Kidney (tissue), 13 donors: ENCODE measurements at regions not wholly inside any gene's neighbourhood (a gene's known extent, or its start where the extent isn't known, plus 50 kb on each side); places are given as distances from the start of the nearest gene placed in this dataset.

Experiments
- DNase-seq, 5 donors: peaks; one replicate each; pipeline ENCODE4 v3.0.0-alpha.2; 2013 to 2020
- FAIRE-seq: peaks from 2 replicates; lab custom pipeline; 2012; peaks lifted over from hg19 to GRCh38; lab: Jason Lieb, UNC
- H3K27ac ChIP-seq, 2 donors: one replicate each; pipeline ENCODE4 v1.7.0; 2013; ENCODE audit warnings: low read depth in 2 of 2, low read length in 2 of 2, inconsistent platforms in 1 of 2
- H3K27me3 ChIP-seq: one replicate; pipeline ENCODE4 v1.7.1; 2013; ENCODE audit warnings: low read length, inconsistent platforms; ENCODE audit not compliant: control insufficient read depth, insufficient read depth
- H3K36me3 ChIP-seq, 3 donors: one replicate each; pipeline versions ENCODE4 v1.7.0 to v1.7.1; 2013; ENCODE audit warnings: low read length in 3 of 3, control low read depth in 1 of 3, inconsistent platforms in 1 of 3; ENCODE audit not compliant: insufficient read depth in 3 of 3, control insufficient read depth in 2 of 3
- H3K4me1 ChIP-seq, 3 donors: one replicate each; pipeline versions ENCODE4 v1.7.0 to v1.7.1; 2013; ENCODE audit warnings: low read length in 3 of 3, inconsistent platforms in 1 of 3, low read depth in 1 of 3; ENCODE audit not compliant: control insufficient read depth in 2 of 3, insufficient read depth in 2 of 3
- H3K4me3 ChIP-seq, 3 donors: one replicate each; pipeline versions ENCODE4 v1.7.0 to v1.8.1; 2013; ENCODE audit warnings: low read length in 3 of 3, control low read depth in 1 of 3, inconsistent platforms in 1 of 3
- H3K9ac ChIP-seq, 3 donors: one replicate each; pipeline versions ENCODE4 v1.7.0 to v1.7.1; 2013; ENCODE audit warnings: low read length in 3 of 3, control low read depth in 1 of 3, inconsistent platforms in 1 of 3
- H3K9me3 ChIP-seq, 3 donors: one replicate each; pipeline versions ENCODE4 v1.7.0 to v1.7.1; 2013; ENCODE audit warnings: low read length in 3 of 3, control low read depth in 1 of 3, inconsistent platforms in 1 of 3; ENCODE audit not compliant: control insufficient read depth in 2 of 3, insufficient read depth in 1 of 3
- CTCF ChIP-seq: IDR thresholded peaks from 3 replicates; pipeline ENCODE4 v1.5.1; 2012; ENCODE audit warnings: mild to moderate bottlenecking, moderate library complexity, borderline replicate concordance; ENCODE audit not compliant: insufficient read depth; ENCODE audit errors: extremely low read depth
- intact Hi-C: fragments of 100-400 bp; cut with DNase I; formaldehyde crosslinking; loops from one replicate; pipeline ENCODE4 v1.11.1; 2022
- donor health status: control.
- donor health status: control.
- donor health status: control.
- donor health status: control.
- donor health status: control.
- donor health status: DM: yes; HTN: yes; CAD: no.
- donor health status: Normal renal cell carcinoma (clear cell type).

GRCh38 chr6:140567466-140567865 lies 1193.0 kb upstream of the CITED2 start:
- Histone ChIP-seq H3K9me3 (no peaks in the 10 kb centered on the region), H3K36me3 (no peaks in the 10 kb centered on the region), H3K9ac (no peak overlapping the region), H3K27ac (no peak overlapping the region), H3K27me3 (no peaks in the 10 kb centered on the region), H3K4me3 (no peak overlapping the region), H3K4me1 (no peaks in the 10 kb centered on the region)
- DNase-seq = peak in 1 of 5 donors; percentile 11
- TF ChIP-seq CTCF = no peak
- intact Hi-C loops = no loop called here
- FAIRE-seq = no peak

GRCh38 chr6:140566781-140567277 lies 1192.4 kb upstream of the CITED2 start:
- no peaks in the 10 kb centered on the region for H3K36me3 ChIP-seq
- no peak for TF ChIP-seq CTCF
- no peak overlapping the region for H3K4me3 ChIP-seq
- no peaks in the 10 kb centered on the region for H3K9me3 ChIP-seq
- H3K27ac ChIP-seq = no peak overlapping the region
- intact Hi-C loops = no loop called here
- DNase-seq = peak in 2 of 5 donors; percentile 23 to 32
- no peak overlapping the region for H3K9ac ChIP-seq
- peak; percentile 3 for FAIRE-seq
- no peaks in the 10 kb centered on the region for H3K4me1 ChIP-seq
- H3K27me3 ChIP-seq = no peaks in the 10 kb centered on the region

GRCh38 chr6:140563728-140564127 lies 1189.3 kb upstream of the CITED2 start:
- Histone ChIP-seq H3K27me3 (no peaks in the 10 kb centered on the region), H3K4me1 (no peaks in the 10 kb centered on the region), H3K36me3 (no peaks in the 10 kb centered on the region), H3K9ac (no peak overlapping the region), H3K4me3 (no peak overlapping the region), H3K9me3 (no peaks in the 10 kb centered on the region), H3K27ac (no peak overlapping the region)
- TF ChIP-seq CTCF = no peak
- DNase-seq (no peak), FAIRE-seq (no peak)
- intact Hi-C loops = no loop called here

- H3K9me3 ChIP-seq = no peaks in the 10 kb centered on the region
- H3K27ac ChIP-seq = no peak overlapping the region
- DNase-seq (no peak), FAIRE-seq (no peak)
- no peak for TF ChIP-seq CTCF
- H3K27me3 ChIP-seq = no peaks in the 10 kb centered on the region
- intact Hi-C loops = no loop called here
- H3K9ac ChIP-seq = no peak overlapping the region
- H3K36me3 ChIP-seq = no peaks in the 10 kb centered on the region
- H3K4me3 ChIP-seq = no peak overlapping the region
- no peaks in the 10 kb centered on the region for H3K4me1 ChIP-seq
Measured at GRCh38 chr6:140561701-140562100, 1187.3 kb upstream of the CITED2 start.
